ENCODE measurements at regions not wholly inside any gene's neighbourhood (a gene's known extent, or its start where the extent isn't known, plus 50 kb on each side); places are given as distances from the start of the nearest gene placed in this dataset.

- H3K79me2 ChIP-seq (ENCODE audit: insufficient read depth, low read depth), result no peaks in the 10 kb centered on the region
- no peaks in the 10 kb centered on the region; the same call in 1 of the 2 replicates for H3K36me3 ChIP-seq (ENCODE audit: insufficient read depth)
- no peaks in the 10 kb centered on the region for H3K27me3 ChIP-seq (ENCODE audit: insufficient read depth, low read depth)
- no peak overlapping the region for H3K9ac ChIP-seq
- no peak overlapping the region for H3K4me3 ChIP-seq (IDR thresholded peaks at IDR 0.05; ENCODE audit: insufficient read depth, low read depth, low read length)
- no peaks in the 10 kb centered on the region for H4K20me1 ChIP-seq (ENCODE audit: insufficient read depth)
- H3K4me1 ChIP-seq (ENCODE audit: low read depth, poor library complexity, severe bottlenecking), result no peaks in the 10 kb centered on the region
- H2AFZ ChIP-seq (ENCODE audit: low read depth), result no peak overlapping the region
- no peak overlapping the region for H3K27ac ChIP-seq
- no peak for TF ChIP-seq CTCF (conservative IDR thresholded peaks at IDR 0.05; ENCODE audit: low read depth, low read length)
- no peak overlapping the region for H3K4me2 ChIP-seq
Measured at GRCh38 chr1:184882957-184883815, 91.1 kb downstream of the NIBAN1 start.

DNA sequence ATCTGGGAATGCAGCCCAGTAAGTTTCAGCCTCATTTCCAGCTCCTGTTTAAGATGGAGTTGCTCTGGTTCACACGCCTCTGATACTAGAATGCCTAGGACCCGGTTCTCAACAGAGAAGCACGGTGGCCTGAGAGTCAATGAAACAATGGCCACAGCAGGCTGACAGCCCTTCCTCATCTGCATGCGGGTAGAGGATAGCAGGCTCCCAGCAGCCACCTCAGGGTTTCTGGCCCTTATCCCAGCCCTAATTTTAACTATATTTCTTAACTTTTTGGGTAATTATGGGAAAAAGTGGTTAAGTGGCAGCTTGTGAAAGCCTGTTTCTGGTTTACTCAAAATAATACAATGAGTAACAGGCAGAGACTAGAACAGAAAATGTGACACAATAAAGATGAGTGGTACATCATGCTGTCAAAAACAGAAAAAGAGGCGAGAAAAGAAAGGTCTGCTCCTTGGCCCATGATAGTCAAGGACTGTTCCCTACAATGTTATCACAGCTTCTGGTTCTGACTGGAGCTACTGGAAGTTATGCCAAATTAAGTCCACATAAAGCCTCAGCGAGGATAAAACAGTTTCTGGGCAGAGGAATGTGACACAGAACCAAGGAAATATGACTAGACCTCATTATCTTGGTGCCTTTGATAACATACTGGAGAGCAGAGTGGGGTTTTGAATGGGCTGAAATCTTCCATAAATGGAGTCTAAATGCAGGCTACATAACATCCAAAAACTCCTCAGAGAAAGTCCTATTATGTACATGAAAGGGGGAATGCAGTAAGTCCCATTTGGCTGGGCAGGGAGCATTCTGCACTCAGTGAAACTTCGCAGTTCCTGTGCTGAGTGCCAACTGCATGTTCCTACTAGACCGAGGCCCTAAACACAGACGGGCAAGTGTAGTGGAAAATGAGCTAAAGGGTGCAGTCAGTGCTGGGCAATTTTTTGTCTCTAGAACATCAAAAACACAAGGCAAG lies 92.1 kb downstream of the NIBAN1 start:
- no peak overlapping the region for H2AFZ ChIP-seq (ENCODE audit: low read depth)
- no peak overlapping the region for H3K9ac ChIP-seq
- no peaks in the 10 kb centered on the region for H4K20me1 ChIP-seq (ENCODE audit: insufficient read depth)
- H3K27ac ChIP-seq, result no peak overlapping the region
- no peaks in the 10 kb centered on the region for H3K4me1 ChIP-seq (ENCODE audit: low read depth, poor library complexity, severe bottlenecking)
- H3K4me3 ChIP-seq (IDR thresholded peaks at IDR 0.05; ENCODE audit: insufficient read depth, low read depth, low read length), result no peak overlapping the region
- no peaks in the 10 kb centered on the region; the same call in 1 of the 2 replicates for H3K36me3 ChIP-seq (ENCODE audit: insufficient read depth)
- TF ChIP-seq CTCF (conservative IDR thresholded peaks at IDR 0.05; ENCODE audit: low read depth, low read length), result no peak
- H3K4me2 ChIP-seq, result no peak overlapping the region
- no peaks in the 10 kb centered on the region for H3K79me2 ChIP-seq (ENCODE audit: insufficient read depth, low read depth)
- H3K27me3 ChIP-seq (ENCODE audit: insufficient read depth, low read depth), result no peaks in the 10 kb centered on the region

DNA sequence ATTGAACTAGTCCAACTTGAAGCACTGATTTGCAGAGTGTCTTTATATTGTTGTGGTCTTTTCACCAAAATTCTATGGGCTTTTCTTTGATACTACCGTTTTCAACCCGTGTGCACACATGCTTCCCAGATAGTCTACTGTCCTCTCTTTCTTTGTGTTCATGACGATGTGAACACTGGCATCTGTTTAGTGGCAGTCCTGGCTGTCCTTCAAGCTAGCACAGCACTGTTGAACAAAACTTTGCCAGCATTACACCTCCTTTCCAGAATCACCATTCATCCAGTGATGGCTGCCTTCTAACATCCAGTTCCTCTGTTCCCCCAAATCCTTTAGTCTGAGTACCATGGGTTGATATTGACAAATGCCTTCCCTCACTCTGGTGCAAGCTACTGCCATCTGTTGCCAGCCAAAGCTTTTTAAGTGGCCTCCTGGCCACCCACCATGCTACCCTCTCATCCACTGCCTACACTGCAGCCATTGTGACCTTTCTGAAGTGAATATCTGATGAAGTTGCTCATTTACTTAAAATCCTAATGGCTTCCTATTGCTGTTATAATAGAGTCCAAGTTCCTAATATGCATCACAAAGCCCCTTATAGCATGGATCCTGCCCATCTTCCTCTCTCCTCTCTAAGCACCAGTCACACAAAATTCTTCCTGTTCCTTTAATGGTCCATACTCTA lies 94.3 kb downstream of the NIBAN1 start:
- H3K27ac ChIP-seq, result no peak overlapping the region
- no peaks in the 10 kb centered on the region for H3K27me3 ChIP-seq (ENCODE audit: insufficient read depth, low read depth)
- no peak for TF ChIP-seq CTCF (conservative IDR thresholded peaks at IDR 0.05; ENCODE audit: low read depth, low read length)
- no peaks in the 10 kb centered on the region for H4K20me1 ChIP-seq (ENCODE audit: insufficient read depth)
- no peaks in the 10 kb centered on the region for H3K4me1 ChIP-seq (ENCODE audit: low read depth, poor library complexity, severe bottlenecking)
- no peak overlapping the region for H3K4me2 ChIP-seq
- no peaks in the 10 kb centered on the region for H3K36me3 ChIP-seq (ENCODE audit: insufficient read depth)
- no peak overlapping the region for H3K9ac ChIP-seq
- no peak overlapping the region for H2AFZ ChIP-seq (ENCODE audit: low read depth)
- no peaks in the 10 kb centered on the region for H3K79me2 ChIP-seq (ENCODE audit: insufficient read depth, low read depth)
- no peak overlapping the region for H3K4me3 ChIP-seq (IDR thresholded peaks at IDR 0.05; ENCODE audit: insufficient read depth, low read depth, low read length)

DNA sequence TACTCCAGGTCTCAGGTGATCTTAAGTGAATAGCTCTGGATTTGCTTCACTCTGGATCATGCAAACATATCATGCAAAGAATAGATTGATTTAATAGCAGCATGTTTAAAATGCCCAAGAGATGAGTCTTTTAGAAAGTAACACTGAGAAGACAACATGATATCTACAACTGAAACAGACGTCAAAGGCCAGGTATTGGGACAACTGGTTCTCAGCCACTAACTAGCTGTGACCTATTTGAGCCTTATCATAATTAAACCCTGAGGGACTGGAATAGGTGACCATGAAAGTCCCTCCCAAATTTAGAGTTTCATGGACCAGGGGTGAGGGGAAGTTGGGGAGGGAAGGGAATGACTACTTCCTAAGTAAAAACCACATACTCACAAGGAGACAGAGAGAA lies 95.7 kb downstream of the NIBAN1 start:
- H3K27me3 ChIP-seq (ENCODE audit: insufficient read depth, low read depth), result no peaks in the 10 kb centered on the region
- no peak for TF ChIP-seq CTCF (conservative IDR thresholded peaks at IDR 0.05; ENCODE audit: low read depth, low read length)
- H3K4me2 ChIP-seq, result no peak overlapping the region
- no peaks in the 10 kb centered on the region for H3K36me3 ChIP-seq (ENCODE audit: insufficient read depth)
- H3K9ac ChIP-seq, result no peak overlapping the region
- no peak overlapping the region for H2AFZ ChIP-seq (ENCODE audit: low read depth)
- H3K27ac ChIP-seq, result no peak overlapping the region
- H3K79me2 ChIP-seq (ENCODE audit: insufficient read depth, low read depth), result no peaks in the 10 kb centered on the region
- no peaks in the 10 kb centered on the region for H3K4me1 ChIP-seq (ENCODE audit: low read depth, poor library complexity, severe bottlenecking)
- H4K20me1 ChIP-seq (ENCODE audit: insufficient read depth), result no peaks in the 10 kb centered on the region
- no peak overlapping the region for H3K4me3 ChIP-seq (IDR thresholded peaks at IDR 0.05; ENCODE audit: insufficient read depth, low read depth, low read length)
